HepG2 (cell line): ENCODE measurements at regions not wholly inside any gene's neighbourhood (a gene's known extent, or its start where the extent isn't known, plus 50 kb on each side); places are given as distances from the start of the nearest gene placed in this dataset.

Experiments used
- ATAC-seq: fragments of 200-7000 bp; cut with Tn5 transposase; 3 replicates; pipeline ENCODE4 v1.9.1; 2020; ENCODE audit warnings: mild to moderate bottlenecking, moderate library complexity
- BruUV-seq: library from RNA; stranded (reverse); fragments of 400-500 nt; replicated peaks from 2 replicates; lab custom pipeline; 2021; lab: Mats Ljungman, UMichigan
- CTCF ChIA-PET: fragments of 300-600 bp; formaldehyde crosslinking; extraction: SDS; loops from one replicate; lab custom pipeline; 2021; ENCODE audit warnings: low total read pairs, inconsistent platforms, low intra/inter-chr PET ratio; lab: Yijun Ruan, JAX
- POLR2A ChIA-PET: fragments of 350-600 bp; sonication (Branson Sonifier 250); formaldehyde crosslinking; loops from one replicate; lab custom pipeline; 2020; ENCODE audit warnings: antibody characterized with exemption, inconsistent platforms; lab: Yijun Ruan, JAX
- DNase-seq: peaks from one replicate; pipeline ENCODE4 v3.0.0-alpha.2; 2015; ENCODE audit warnings: low spot score
- FAIRE-seq: peaks from 3 replicates; lab custom pipeline; 2011; peaks lifted over from hg19 to GRCh38; lab: Jason Lieb, UNC
- H2AFZ ChIP-seq: one replicate; pipeline ENCODE4 v1.6.1; 2011; ENCODE audit warnings: low read length, inconsistent platforms
- H3K27ac ChIP-seq: fragments of 300-600 bp; 3 replicates; pipeline ENCODE4 v1.8.0; 2011; ENCODE audit warnings: mixed run types, mild to moderate bottlenecking, mixed read lengths, low read length, inconsistent platforms; ENCODE audit not compliant: insufficient read depth; ENCODE audit errors: extremely low read length
- H3K27me3 ChIP-seq, 2 experiments: fragments of 200-600 bp in 1 of 2; 2 replicates in 1 of 2; 3 replicates in 1 of 2; pipeline versions ENCODE4 v1.6.0 to v1.8.0; 2011; ENCODE audit warnings: low read length in 2 of 2, mild to moderate bottlenecking in 2 of 2, moderate library complexity in 2 of 2, inconsistent platforms in 1 of 2; ENCODE audit not compliant: insufficient read depth in 2 of 2, control insufficient read depth in 1 of 2
- H3K36me3 ChIP-seq, 2 experiments: fragments of 200-600 bp in 1 of 2; replicated peaks in 1 of 2; 2 replicates in 1 of 2; 3 replicates in 1 of 2; pipeline versions ENCODE4 v1.5.1 to v1.8.0; 2011; ENCODE audit warnings: low read length in 2 of 2, inconsistent platforms in 1 of 2; ENCODE audit not compliant: insufficient read depth in 2 of 2, control insufficient read depth in 1 of 2
- H3K4me1 ChIP-seq: 2 replicates; pipeline ENCODE4 v1.5.1; 2012; ENCODE audit warnings: low read length, inconsistent platforms; ENCODE audit not compliant: insufficient read depth
- H3K4me2 ChIP-seq: 2 replicates; pipeline ENCODE4 v1.6.0; 2011; ENCODE audit warnings: low read depth, low read length, inconsistent platforms
- H3K4me3 ChIP-seq, 3 experiments: fragments of 200-600 bp in 1 of 3; sonication (generic), shearing (Covaris generic) in 1 of 3; replicated peaks in 1 of 3; 2 replicates each; pipeline ENCODE4 v1.5.1; 2011 to 2016; ENCODE audit warnings: low read length in 3 of 3, inconsistent platforms in 2 of 3, low read depth in 2 of 3, mild to moderate bottlenecking in 2 of 3, control low read depth in 1 of 3, mixed read lengths in 1 of 3; ENCODE audit not compliant: insufficient read depth in 1 of 3
- H3K79me2 ChIP-seq: one replicate; pipeline ENCODE4 v1.6.1; 2011; ENCODE audit warnings: low read length, inconsistent platforms; ENCODE audit not compliant: insufficient read depth
- H3K9ac ChIP-seq: 2 replicates; pipeline ENCODE4 v1.6.0; 2011; ENCODE audit warnings: mild to moderate bottlenecking, low read depth, low read length, inconsistent platforms; ENCODE audit not compliant: insufficient read depth
- H3K9me3 ChIP-seq: 2 replicates; pipeline ENCODE4 v1.5.1; 2012; ENCODE audit warnings: mild to moderate bottlenecking, low read length
- H4K20me1 ChIP-seq: 2 replicates; pipeline ENCODE4 v1.6.0; 2011; ENCODE audit warnings: inconsistent platforms, mild to moderate bottlenecking, low read length, moderate library complexity; ENCODE audit not compliant: insufficient read depth
- MTERF4 ChIP-seq: sonication (generic); formaldehyde crosslinking; IDR thresholded peaks from 2 replicates; pipeline ENCODE4 v1.8.0; 2023; ENCODE audit warnings: mild to moderate bottlenecking, missing genetic modification reagents
- SIN3A ChIP-seq: IDR thresholded peaks from 2 replicates; pipeline ENCODE4 v1.6.1; 2011; ENCODE audit warnings: low read depth, mild to moderate bottlenecking, control low read depth, low read length, borderline replicate concordance
- SIX4 ChIP-seq: sonication (generic); formaldehyde crosslinking; IDR thresholded peaks from 2 replicates; pipeline ENCODE4 v1.4.0; 2020; ENCODE audit warnings: missing genetic modification reagents
- SKIL ChIP-seq: sonication (generic); formaldehyde crosslinking; IDR thresholded peaks from 2 replicates; pipeline ENCODE4 v1.8.0; 2022; ENCODE audit warnings: missing genetic modification reagents, mild to moderate bottlenecking, moderate library complexity, borderline replicate concordance
- ZNF484 ChIP-seq: sonication (generic); formaldehyde crosslinking; IDR thresholded peaks from 2 replicates; pipeline ENCODE4 v1.5.1; 2020; ENCODE audit warnings: mild to moderate bottlenecking, low read depth, missing genetic modification reagents, borderline replicate concordance
- ZNF605 ChIP-seq: sonication (generic); formaldehyde crosslinking; IDR thresholded peaks from 2 replicates; pipeline ENCODE4 v1.8.0; 2022; ENCODE audit warnings: mild to moderate bottlenecking, missing genetic modification reagents
- WGBS: methylation state at CpG from one replicate; pipeline ENCODE4 v1.1.6; 2017; ENCODE audit warnings: low lambda C conversion rate; 5-methylcytosine and 5-hydroxymethylcytosine counted together
- in situ Hi-C: cut with HindIII; loops from 2 replicates; pipeline ENCODE4 v1.10.0; 2017; ENCODE audit warnings: low pct_unique_long_range_greater_than_20kb; ENCODE audit not compliant: extremely low pct_ligation_motif_present
- intact Hi-C: fragments of 100-400 bp; cut with micrococcal nuclease; formaldehyde crosslinking; loops from one replicate; pipeline ENCODE4 v1.10.0; 2022; ENCODE audit not compliant: unreplicated experiment

GRCh38 chr4:157942017-157942416 is 230.8 kb downstream of the GASK1B start:
- FAIRE-seq (no peak), DNase-seq (no peak), ATAC-seq (no peak)
- CTCF ChIA-PET: no interaction called here
- POLR2A ChIA-PET: no interaction called here
- H3K27ac ChIP-seq: no peak overlapping the region
- TF ChIP-seq SIN3A: no peak
- no peak for TF ChIP-seq ZNF484 (CRISPR knock-in tag)
- no peak for TF ChIP-seq SKIL
- no peak for TF ChIP-seq MTERF4 (CRISPR knock-in tag)
- TF ChIP-seq SIX4 (CRISPR knock-in tag): no peak
- no peak for TF ChIP-seq ZNF605 (CRISPR knock-in tag)
- H3K36me3 ChIP-seq: no peaks in the 10 kb centered on the region
- H3K79me2 ChIP-seq: no peaks in the 10 kb centered on the region
- H3K9me3 ChIP-seq: no peaks in the 10 kb centered on the region
- in situ Hi-C loops: no loop called here
- BruUV-seq: no TSS peak
- H3K4me2 ChIP-seq: no peak overlapping the region
- no peak overlapping the region for H3K4me3 ChIP-seq
- H2AFZ ChIP-seq: no peak overlapping the region
- no peak overlapping the region for H3K9ac ChIP-seq
- 2% methylated on average over 3 of the region's 3 CpGs for whole genome bisulfite sequencing
- no peaks in the 10 kb centered on the region for H4K20me1 ChIP-seq
- no peaks in the 10 kb centered on the region for H3K4me1 ChIP-seq
- H3K27me3 ChIP-seq: no peaks in the 10 kb centered on the region; a peak in 1 of 5 replicates
- intact Hi-C loops: loop anchor here (10.0 kb wide), 1 partner anchor 287 kb away; no protein-coding TSS in a partner anchor
